Posterior cingulate gyrus (tissue), 11 donors: ENCODE measurements at regions not wholly inside any gene's neighbourhood (a gene's known extent, or its start where the extent isn't known, plus 50 kb on each side); places are given as distances from the start of the nearest gene placed in this dataset.
"Not testable (repeated sequence)": the region's sequence is repeated elsewhere in the genome, so short reads cannot be mapped to it uniquely, and the experiment has no call there.

Source experiments
- DNase-seq, 10 donors: peaks; one replicate each; pipeline versions ENCODE4 v3.0.0 to v3.0.0-alpha.2; 2020 to 2021; ENCODE audit warnings: mixed read lengths in 3 of 10
- intact Hi-C: fragments of 100-400 bp; cut with DNase I; formaldehyde crosslinking; loops from one replicate; pipeline ENCODE4 v1.15.1; 2023

DNA sequence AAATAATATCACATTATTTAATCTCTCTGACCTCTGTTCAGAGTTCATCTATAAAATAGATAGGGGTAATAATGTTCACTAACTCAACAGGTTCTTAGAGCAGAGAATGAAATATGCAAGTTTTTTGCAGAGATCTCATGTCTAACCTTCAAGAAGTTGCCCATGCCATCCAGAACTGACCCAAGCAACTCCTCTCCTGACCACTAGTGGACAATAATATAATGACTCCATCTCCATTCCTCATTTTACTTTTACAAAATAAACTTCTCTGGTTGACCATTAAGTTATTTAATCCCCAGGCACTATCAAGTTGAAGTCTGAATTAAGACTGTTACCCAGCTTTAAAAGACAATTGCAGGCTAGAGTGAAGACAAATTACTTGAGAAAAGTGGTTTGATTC lies 382.6 kb downstream of the KCNA4 start:
- intact Hi-C loops, result no loop called here
- no peak for DNase-seq

DNA sequence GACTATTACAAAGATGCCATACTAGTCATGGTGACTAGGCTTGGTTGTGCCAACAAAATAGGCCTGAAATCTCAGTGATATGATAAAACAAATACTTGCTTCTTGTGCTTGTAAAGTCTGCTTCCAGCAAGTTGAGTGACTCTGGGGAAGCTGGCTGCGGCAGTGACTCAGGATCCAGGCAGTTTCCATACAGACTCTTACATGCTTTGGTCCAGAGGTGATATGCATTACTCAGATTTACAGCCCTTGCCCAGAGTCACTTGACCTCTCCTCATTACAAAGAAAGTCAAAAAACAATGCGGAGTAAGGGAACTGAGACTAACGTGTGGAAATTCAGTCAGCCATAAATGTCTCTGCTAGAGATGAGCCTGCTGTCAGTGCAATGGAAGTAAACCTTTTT lies 387.5 kb downstream of the KCNA4 start:
- DNase-seq, result no peak
- intact Hi-C loops, result no loop called here

DNA sequence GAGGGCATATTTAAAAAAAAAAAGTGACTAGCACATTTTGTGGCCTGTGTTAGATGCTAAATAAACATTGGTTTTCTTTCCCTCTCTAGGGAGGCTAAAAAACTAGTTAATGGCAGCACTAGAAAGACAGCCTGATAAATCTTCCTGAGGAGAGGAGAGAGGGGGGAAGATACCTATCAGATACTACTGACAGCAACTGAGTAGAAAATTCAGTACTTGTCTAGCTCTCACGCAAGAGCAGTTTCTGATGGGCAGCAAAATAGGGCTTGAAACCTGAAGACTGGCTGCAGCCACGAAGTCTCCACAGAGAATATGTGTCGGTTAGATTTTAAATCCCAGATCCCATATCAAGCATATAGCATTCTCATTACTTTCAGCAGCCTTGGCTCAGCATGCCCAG lies 388.2 kb downstream of the KCNA4 start:
- intact Hi-C loops, result no loop called here
- no peak for DNase-seq

DNA sequence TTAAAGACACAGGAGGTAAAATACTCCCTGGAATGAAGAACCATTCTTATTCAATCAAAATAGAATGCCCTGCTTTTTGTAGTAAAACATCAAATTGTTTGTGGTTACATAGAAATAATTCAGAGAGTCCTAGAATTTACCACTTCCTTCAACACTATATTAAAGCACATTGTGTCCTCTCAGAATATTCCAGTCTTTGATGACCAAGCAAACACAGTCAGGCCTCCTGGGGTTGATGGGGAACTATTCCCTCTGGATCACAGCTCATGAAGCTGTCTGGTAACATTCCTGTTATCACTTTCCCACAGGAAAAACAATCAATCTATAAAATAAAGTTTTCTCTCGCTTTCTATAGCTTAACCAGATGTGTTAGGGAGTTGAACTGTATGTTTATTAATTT lies 389.3 kb downstream of the KCNA4 start:
- intact Hi-C loops, result no loop called here

DNA sequence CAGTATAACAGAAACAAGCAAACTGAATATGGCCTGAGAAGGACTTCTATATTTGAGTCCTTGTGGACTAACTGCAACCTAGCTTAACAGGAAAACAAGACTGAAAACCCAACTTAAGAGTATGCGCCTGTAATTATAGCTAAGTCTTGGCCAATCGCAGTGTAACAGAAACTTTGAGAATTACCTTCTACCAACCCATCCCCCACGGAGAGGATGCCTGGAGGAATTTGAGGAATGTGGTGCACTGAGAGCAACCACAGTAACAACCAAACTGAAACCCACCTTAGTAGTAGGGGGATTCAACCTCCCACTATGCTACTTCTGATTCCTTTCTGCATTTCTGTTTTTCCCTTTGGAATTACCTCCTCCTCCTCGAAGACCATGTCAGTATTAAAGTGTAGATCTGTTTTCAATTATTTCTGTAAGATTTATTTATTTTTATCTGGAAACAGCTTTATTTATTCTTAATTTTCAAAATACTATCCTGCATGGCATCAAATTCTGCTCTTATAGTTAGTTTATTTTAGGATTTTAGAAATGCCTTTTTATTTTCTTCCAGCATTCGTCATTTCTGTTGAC lies 393.6 kb downstream of the KCNA4 start:
- intact Hi-C loops, result no loop called here
- no peak for DNase-seq

More for the DNA sequence above, 389.3 kb downstream of the KCNA4 start:
- no peak for DNase-seq

DNA sequence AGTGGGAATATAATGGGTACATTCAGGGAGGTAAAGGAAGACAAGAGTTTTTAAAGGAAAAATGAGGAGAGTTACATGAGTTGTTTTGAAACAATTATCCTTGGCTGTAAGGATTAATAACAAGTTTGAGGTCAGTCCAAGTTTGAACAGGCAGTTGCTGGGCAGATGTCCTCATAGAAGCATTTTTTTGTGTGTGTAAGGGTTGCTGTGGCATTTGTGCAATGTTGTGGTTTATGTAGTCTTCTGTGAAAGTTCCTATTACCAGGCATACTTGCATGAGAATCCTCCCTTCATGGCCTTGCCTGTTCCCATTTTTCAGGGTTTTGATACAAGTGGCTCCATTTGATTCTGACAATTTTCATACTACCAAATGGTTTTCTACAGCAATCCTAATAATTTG lies 400.2 kb downstream of the KCNA4 start:
- intact Hi-C loops, result no loop called here
- DNase-seq, result no peak

DNA sequence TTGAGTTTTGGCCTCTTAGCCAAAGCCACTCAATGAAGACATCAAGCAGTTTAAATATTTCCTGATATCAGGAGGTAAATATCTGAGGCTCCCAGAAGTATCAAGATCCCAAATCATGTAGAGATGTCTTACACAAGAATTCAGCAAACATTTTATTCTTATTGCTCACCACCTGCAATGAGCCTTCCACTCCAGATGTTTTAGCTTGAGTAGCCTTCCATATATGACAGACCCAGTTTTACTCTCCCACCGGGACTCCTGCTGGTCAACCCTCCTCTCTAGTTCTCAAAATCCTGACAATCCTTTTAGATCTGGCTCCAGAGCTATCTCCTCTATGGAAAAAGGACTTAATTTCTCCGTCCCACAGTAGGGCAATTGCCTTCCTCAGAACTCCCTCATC lies 404.4 kb downstream of the KCNA4 start:
- intact Hi-C loops, result no loop called here
- DNase-seq, result no peak

DNA sequence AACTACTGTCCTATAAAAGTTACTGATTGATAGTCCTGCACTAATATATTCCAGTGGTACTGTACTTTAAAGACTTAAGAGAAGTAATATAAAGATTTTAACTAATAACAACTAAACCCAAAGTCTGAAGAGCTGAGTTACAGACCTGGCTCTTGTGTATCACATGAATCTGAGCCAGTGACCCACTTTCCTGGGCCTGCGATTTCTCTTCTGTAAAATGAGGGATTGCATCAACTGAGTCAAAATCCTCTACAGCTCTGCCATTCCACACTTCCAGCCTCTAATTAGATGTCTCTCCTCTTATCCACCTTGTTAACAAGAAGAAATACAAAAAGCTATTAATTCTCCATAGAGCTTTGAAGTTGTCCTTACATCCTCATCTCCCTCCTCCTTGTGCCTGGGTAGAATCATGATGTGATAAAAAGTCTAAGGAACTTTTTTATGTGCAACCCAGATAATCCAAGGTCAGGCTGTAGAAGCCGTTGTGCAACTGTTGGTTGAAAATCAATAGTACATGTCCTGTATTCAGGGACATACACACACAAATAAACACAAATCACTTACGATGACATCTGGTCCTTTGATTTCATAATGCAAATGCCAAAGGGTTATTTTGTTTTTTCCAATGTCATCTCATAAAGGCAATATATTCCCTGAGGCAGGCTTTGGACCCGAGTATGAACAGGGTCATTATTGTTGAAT lies 410.3 kb downstream of the KCNA4 start:
- intact Hi-C loops, result no loop called here
- DNase-seq, result no peak

DNA sequence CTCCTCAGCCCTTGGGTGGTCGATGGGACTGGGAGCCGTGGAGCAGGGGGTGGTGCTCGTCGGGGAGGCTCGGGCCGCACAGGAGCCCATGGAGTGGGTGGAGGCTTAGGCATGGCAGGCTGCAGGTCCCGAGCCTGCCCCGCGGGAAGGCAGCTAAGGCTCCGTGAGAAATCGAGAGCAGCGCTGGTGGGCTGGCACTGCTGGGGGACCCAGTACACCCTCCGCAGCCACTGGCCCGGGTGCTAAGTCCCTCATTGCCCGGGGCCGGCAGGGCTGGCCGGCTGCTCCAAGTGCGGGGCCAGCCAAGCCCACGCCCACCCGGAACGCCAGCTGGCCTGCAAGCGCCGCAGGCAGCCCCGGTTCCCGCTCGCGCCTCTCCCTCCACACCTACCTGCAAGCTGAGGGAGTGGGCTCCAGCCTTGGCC lies 416.7 kb downstream of the KCNA4 start:
- peak in 3 of 10 donors; percentile 51 to 68 (median 53) for DNase-seq

DNA sequence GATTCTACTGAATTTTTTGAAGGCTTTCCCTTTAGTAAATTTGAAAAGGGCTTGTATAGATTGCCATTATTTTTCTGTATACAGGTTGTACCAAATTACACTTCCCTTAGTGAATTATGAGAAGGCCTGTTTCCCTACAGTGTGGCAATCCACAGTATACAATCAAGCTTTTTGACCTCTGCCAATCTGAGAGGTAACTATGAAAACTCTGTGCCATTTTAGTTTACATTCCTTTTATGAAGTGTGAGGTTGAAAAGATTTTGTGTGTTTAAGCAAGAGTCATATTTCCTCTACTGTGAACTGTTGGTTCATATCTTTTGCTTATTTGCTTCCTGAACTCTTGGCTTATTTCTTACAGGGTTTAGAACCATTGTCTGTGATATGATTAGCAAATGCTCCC lies 432.5 kb downstream of the KCNA4 start:
- no peak for DNase-seq
- intact Hi-C loops, result no loop called here

More for the DNA sequence above, 416.7 kb downstream of the KCNA4 start:
- intact Hi-C loops, result not testable (repeated sequence)

DNA sequence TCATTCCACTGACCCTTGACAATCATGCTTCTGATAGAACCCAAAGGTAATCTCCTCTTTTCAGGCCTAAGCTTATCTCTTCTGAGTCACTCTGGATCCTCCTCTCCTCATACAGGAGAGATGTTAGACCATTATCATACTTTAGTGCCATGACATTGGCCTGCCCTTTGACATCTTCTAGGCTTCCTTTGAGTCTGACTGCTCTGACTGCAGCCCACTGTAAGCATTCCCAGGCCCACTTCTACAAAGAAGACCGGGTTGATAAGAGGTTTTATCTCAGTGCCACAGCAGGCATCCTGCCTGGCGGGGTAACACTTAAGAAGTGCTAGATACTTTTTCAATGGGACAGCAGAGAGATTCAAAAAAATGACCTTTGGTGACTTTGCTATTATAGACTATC lies 438.0 kb downstream of the KCNA4 start:
- no peak for DNase-seq
- intact Hi-C loops, result no loop called here

DNA sequence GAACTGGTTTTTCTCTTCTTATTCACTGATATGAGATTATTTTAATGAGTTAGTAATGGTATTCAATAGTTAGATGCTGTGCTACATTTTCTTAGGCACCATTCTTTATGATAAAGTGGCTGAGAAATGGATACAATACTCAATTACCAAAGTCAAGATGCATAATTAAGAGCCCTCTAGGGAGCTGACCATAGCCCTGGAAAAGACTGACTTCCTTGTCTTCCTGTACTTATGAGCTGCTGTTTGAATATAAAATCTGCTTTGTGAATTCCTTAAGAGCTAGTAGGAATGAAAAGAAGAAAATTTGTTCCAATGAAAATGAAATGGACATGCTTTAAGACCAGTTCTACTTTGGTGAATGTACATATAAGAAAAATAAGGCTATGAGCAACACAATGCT lies 452.3 kb downstream of the KCNA4 start:
- DNase-seq, result no peak
- intact Hi-C loops, result no loop called here

DNA sequence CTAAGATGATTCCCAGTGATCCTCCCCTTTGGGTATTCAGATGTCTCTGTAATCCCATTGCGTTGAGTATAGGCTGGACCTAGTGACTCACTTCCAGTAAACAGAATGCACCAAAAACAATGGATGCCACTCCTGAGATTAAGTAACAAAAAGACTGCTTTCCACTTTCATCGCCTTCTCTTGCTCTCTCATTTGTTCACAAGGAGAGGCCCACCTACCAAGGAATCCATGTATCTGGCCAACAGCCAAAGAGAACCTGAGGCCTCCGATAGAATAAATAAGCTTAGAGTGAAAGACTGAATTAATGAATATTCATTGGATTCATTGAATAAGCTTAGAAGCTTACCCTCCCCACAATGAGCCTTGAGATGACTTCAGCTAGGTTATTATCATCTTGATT lies 454.6 kb downstream of the KCNA4 start:
- DNase-seq, result no peak
- intact Hi-C loops, result no loop called here

DNA sequence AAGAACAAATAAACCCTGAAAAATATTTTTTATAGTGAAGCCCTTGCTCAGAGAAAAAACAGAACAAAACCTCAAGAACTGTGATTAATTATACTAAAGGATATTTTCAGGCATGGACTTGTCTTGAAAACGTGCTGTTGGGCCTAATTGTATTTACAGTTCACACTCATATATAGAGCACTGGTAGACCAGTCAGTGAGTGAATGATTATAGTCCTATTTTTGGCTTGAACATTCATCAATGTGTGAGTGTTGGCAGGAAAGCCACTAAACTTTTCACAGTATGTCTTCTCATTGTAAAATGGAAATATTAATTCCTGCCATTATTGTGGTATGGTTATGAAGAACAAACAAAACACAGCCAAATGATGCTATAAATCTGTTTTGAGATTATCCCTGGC lies 462.8 kb downstream of the KCNA4 start:
- DNase-seq, result no peak
- intact Hi-C loops, result no loop called here

DNA sequence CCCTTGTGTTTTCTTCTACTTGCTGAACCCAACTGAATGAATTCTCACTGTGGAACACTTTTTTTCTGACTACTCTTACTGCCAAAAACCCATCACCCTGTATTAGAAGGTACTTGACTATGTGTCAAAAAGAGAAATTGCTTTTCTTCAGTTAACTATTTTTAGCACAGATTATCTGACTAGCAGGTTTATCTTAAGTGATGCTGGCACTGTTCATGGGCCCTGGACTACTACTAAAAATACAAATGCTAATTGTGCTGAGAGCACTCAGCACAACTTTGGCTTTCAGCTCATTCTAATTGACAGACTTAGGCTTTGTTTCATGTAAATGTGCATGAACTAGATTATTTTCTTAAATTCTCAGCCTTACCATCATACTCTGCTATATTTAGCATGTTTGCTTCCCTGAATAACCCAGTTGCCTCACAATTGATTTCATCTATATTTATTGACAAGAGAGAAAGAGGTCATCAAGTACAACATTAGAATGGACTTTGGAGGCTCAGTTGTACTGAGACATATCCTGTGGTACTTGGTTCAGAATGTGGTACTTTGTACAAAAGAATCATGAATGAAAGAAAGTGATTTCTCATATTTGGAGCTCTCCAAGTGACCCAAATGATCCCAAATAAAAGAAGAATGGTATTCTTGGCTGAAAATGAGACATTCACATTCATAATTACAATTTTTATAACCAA lies 478.3 kb downstream of the KCNA4 start:
- no peak for DNase-seq
- intact Hi-C loops, result no loop called here

DNA sequence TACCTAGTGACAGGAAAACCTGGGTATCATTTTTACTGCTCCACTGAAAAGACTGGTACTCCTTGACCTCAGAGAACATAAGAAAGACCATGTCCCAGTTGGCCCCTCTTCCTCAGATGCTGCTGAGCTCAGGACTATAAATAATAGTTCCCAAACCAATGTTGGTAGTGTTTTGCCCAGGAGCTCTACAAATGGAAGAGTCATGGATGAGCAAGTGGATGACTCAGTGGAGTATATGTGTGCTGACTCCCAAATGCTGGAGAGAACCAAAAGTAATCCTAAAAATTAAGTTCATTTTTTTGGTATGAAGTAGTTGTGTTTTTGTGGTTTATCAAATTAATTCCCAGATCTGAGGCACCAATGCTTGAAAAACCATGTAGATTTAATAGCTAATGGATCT lies 482.0 kb downstream of the KCNA4 start:
- intact Hi-C loops, result no loop called here
- DNase-seq, result no peak

DNA sequence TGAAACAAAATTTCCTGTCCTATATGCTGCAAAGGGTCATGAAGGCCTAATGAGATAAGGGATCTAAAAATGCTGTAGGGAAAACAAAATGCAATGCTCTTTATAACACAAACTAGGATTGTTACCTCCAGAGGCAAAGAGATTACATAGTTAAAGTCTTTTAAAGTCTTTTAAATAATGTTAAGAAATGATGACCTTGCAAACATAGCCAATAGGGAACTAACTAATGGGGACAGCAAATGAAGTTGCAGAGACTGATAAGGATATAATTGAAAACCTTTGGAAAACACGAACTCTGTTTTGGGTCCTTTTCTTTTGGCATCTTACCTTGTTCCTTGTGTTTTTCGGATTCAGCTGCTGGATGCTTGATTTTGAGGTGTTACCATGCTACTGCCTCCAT lies 485.9 kb downstream of the KCNA4 start:
- no peak for DNase-seq
- intact Hi-C loops, result no loop called here

DNA sequence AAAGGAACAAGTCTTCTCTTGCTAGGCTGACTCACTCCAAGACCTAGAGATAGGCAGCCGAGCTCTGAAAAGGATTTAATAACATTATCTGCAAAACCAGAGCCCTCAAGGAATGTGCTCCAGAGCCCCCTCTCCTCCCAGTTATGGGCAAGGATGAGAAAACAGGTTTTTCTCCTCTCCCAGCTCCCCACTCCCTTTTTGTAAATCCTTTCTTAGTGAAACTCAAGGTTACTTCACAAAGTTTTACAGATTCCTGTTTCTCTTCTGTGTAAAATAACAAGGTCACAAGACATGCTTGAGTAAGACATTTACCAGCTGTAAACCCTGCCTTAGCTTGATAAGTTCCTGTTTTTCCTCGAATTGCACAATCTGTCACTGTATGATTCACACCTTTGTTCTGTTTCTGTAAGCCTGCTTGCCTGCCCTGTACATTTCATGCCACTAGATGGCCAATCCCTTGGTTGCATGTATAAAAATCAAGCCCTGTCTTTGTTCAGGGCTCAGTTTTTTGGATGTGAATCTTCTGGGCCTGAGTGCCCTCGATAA lies 489.4 kb downstream of the KCNA4 start:
- intact Hi-C loops, result no loop called here
- DNase-seq, result no peak

DNA sequence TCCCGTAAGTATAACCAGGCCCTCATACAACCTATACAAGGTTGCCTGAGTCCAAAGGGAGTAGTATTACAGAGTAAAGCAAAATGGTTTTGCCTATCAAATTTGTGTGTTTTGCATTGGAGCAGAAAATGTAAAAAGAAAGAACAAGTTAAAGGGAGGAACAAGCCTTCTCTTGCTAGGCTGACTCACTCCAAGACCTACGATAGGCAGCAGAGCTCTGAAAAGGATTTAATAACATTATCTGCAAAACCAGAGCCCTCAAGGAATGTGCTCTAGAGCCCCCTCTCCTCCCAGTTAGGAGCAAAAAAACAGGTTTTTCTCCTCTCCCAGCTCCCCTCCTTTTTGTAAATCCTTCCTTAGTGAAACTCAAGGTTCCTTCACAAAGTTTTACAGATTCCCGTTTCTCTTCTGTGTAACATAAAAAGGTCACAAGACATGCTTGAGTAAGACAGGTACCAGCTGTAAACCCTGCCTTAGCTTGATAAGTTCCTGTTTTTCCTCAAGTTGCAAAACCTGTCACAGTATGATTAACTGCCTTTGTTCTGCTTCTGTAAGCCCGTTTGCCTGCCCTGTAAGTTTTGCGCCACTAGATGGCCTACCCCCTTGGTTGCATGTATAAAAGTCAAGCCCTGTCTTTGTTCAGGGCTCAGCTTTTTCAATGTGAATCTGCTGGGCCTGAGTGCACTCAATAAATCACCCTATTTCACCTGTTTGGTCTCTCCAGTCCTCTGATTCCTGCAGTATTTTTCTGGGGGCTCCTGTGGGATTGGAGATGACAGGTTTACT lies 498.2 kb downstream of the KCNA4 start:
- DNase-seq, result no peak
- intact Hi-C loops, result no loop called here

DNA sequence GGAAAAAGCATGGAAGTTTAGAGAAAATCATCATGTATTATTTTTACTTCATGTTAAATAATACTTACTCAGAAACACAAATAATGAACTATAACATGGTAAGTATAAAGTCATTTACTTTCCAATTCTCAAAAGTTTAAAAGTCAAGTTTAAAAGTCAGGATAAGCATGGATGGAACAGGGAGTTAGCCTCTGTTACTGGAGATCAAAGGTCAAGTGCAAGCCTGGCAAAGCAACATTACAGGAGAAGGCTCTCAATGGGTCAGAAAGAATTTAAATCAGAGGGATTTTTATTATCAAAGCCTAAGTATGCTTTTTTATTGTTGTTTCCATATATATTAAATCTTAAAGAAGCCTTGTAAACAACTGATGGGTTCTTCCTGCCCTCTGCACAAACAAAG lies 505.4 kb downstream of the KCNA4 start:
- DNase-seq, result no peak
- intact Hi-C loops, result no loop called here

DNA sequence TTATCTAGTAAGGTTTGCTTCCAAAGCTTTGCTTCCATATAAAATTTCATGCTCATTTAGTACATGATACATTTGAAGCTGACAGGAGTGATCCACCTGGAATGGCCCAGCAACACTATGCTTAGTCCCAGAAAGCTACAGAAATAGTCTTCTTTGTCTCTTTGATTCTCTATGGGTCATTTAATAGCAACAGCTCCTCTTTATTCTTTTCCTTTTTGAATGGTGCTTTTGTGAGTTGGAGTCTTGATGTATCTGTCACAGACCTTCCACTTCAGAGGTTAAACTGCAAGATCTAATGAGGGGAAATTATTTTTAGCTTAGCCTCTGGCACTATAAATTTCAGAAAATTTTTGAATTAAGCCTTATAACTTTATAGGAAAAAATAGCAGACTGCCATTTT lies 509.5 kb downstream of the KCNA4 start:
- intact Hi-C loops, result no loop called here
- DNase-seq, result no peak
